ENCODE measurements at regions not wholly inside any gene's neighbourhood (a gene's known extent, or its start where the extent isn't known, plus 50 kb on each side); places are given as distances from the start of the nearest gene placed in this dataset.

GRCh38 chr5:135708481-135709207, 125.8 kb upstream of the SLC25A48 start (continued):
- TF ChIP-seq TCF12 (IDR thresholded peaks at IDR 0.05; ENCODE audit: low read depth, low read length), result no peak
- TF ChIP-seq HDAC2 (IDR thresholded peaks at IDR 0.05; ENCODE audit: borderline replicate concordance in 1 of 2, low read depth in 2 of 2, low read length in 2 of 2), result no peak
- TF ChIP-seq SP2 (IDR thresholded peaks at IDR 0.05; ENCODE audit: low read length), result no peak

All from H1 (cell line).